Medulla oblongata (tissue), 1 donor: ENCODE measurements at regions not wholly inside any gene's neighbourhood (a gene's known extent, or its start where the extent isn't known, plus 50 kb on each side); places are given as distances from the start of the nearest gene placed in this dataset.
"Not testable (repeated sequence)": the region's sequence is repeated elsewhere in the genome, so short reads cannot be mapped to it uniquely, and the experiment has no call there.

Source experiments
- DNase-seq: peaks from one replicate; pipeline ENCODE4 v3.0.0-alpha.2; 2015; ENCODE audit errors: extremely low spot score

GRCh38 chr18:2104620-2105462, 466.5 kb downstream of the METTL4 start:
- peak; percentile 40 for DNase-seq

- no peak for DNase-seq
These were observed 462.7 kb downstream of the METTL4 start for GRCh38 chr18:2108591-2108990.

- no peak for DNase-seq
These were observed 459.8 kb downstream of the METTL4 start for GRCh38 chr18:2111456-2111855.

- DNase-seq = no peak
These were observed 458.8 kb downstream of the METTL4 start for GRCh38 chr18:2112435-2113045.

GRCh38 chr18:2114289-2114688, 457.0 kb downstream of the METTL4 start:
- no peak for DNase-seq

- no peak for DNase-seq
These were observed 456.5 kb downstream of the METTL4 start for GRCh38 chr18:2114765-2115164.

GRCh38 chr18:2121224-2121623, 450.1 kb downstream of the METTL4 start:
- DNase-seq = no peak

GRCh38 chr18:2123077-2123476, 448.2 kb downstream of the METTL4 start:
- DNase-seq = no peak

GRCh38 chr18:2134364-2134763, 436.9 kb downstream of the METTL4 start:
- no peak for DNase-seq

GRCh38 chr18:2135309-2135708, 436.0 kb downstream of the METTL4 start:
- no peak for DNase-seq

GRCh38 chr18:2138552-2138951, 432.8 kb downstream of the METTL4 start:
- DNase-seq = no peak

GRCh38 chr18:2139691-2140090, 431.6 kb downstream of the METTL4 start:
- DNase-seq = no peak

- no peak for DNase-seq
These were observed 427.7 kb downstream of the METTL4 start for GRCh38 chr18:2143636-2144035.

- no peak for DNase-seq
These were observed 426.5 kb downstream of the METTL4 start for GRCh38 chr18:2144811-2145210.

- no peak for DNase-seq
These were observed 425.2 kb downstream of the METTL4 start for GRCh38 chr18:2146092-2146491.

- DNase-seq = no peak
These were observed 424.6 kb downstream of the METTL4 start for GRCh38 chr18:2146754-2147153.

GRCh38 chr18:2147476-2148230, 423.7 kb downstream of the METTL4 start:
- no peak for DNase-seq

GRCh38 chr18:2148823-2149222, 422.5 kb downstream of the METTL4 start:
- no peak for DNase-seq

- no peak for DNase-seq
These were observed 420.7 kb downstream of the METTL4 start for GRCh38 chr18:2150566-2150965.

- no peak for DNase-seq
These were observed 417.0 kb downstream of the METTL4 start for GRCh38 chr18:2154278-2154677.

GRCh38 chr18:2164644-2165550, 406.4 kb downstream of the METTL4 start:
- no peak for DNase-seq

- not testable (repeated sequence) for DNase-seq
These were observed 404.4 kb downstream of the METTL4 start for GRCh38 chr18:2166876-2167275.
